HG03469 (cell line): ENCODE measurements at regions not wholly inside any gene's neighbourhood (a gene's known extent, or its start where the extent isn't known, plus 50 kb on each side); places are given as distances from the start of the nearest gene placed in this dataset.
"Not testable (repeated sequence)": the region's sequence is repeated elsewhere in the genome, so short reads cannot be mapped to it uniquely, and the experiment has no call there.

Experiments
- ATAC-seq: cut with Tn5 transposase; IDR thresholded peaks from one replicate; pipeline ENCODE4 v1.9.1; 2021; ENCODE audit warnings: mild to moderate bottlenecking, moderate library complexity, moderate number of reproducible peaks; ENCODE audit not compliant: unreplicated experiment

GRCh38 chr7:93658163-93658562 lies 83.6 kb upstream of the CALCR start:
- not testable (repeated sequence) for ATAC-seq

- no peak for ATAC-seq
These were observed 77.2 kb upstream of the CALCR start for GRCh38 chr7:93651603-93652159.

DNA sequence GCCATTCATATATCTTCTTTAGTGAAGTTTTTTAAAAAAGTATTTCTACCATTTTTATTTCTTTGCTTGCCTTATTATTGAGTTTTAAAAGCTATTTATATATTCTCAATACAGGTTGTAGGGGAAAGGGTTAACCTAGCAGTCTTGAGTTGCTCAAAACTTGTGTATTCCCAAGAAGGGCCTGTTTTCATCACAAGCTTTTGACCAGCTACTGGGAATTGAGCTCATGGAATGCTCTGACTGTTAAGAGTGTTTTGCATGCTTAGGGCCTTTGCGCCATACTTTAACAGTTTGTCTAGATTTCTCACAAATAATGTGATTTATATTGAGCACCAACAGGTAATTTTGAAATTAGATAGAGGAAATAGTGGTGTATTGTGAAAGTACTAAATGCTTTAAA lies 72.0 kb upstream of the CALCR start:
- ATAC-seq, result no peak

GRCh38 chr7:93636276-93636675 lies 61.8 kb upstream of the CALCR start:
- ATAC-seq, result no peak

- no peak for ATAC-seq
These were observed 57.8 kb upstream of the CALCR start for GRCh38 chr7:93632371-93632770.

DNA sequence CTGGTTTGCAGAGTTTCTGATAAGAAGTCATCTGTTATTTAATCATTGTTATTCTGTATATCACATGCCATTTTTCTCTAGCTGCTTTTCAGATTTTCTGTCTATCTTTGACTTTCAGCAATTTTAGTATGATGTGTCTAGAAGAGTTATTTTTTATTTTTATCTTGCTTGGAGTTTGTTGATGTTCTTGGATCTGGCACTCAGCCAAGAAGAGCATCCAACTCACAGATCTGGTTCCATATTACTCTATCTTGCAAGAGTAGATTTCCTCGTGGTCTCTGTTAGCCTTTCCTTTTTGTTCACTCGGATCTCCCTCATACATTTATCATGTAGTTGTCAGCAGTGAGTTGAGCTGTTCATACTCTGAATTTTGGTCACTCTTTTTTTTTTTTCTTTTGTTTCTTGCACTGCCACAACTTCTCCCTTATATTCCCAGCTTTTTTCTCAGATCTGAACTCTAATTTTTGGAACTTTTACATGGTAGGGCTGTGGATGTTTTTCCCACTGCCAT lies 54.8 kb upstream of the CALCR start:
- no peak for ATAC-seq

DNA sequence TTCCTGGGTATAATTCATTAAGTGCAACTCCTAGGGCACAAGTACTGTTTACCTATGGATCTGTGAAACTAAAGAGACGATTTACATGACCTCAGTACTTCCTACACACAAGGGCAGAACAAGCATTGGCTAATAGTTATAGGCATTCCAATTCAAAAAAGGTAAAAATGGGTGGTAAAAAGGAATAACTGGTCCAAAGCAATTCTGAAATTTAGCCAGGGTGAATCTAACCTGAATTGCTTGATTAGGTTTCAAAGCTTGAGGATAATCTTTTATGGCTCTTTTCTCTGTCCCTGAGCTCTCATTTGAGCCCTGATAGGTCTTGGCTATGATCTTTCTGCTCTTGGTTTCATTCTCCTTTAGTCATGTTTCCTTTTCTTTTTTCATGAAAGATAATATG lies 52.3 kb upstream of the CALCR start:
- ATAC-seq, result no peak
